Loucy (cell line): ENCODE measurements at regions not wholly inside any gene's neighbourhood (a gene's known extent, or its start where the extent isn't known, plus 50 kb on each side); places are given as distances from the start of the nearest gene placed in this dataset.

Experiments used
- EZH2phosphoT487 ChIP-seq: fragments of 200-600 bp; IDR thresholded peaks from 2 replicates; pipeline ENCODE4 v1.6.1; 2018; ENCODE audit warnings: antibody characterized with exemption, mild to moderate bottlenecking, moderate library complexity, borderline replicate concordance
- TF ChIP-seq, protein P1 (sequence below): fragments of 200-600 bp; sonication (generic); conservative IDR thresholded peaks from 2 replicates; pipeline ENCODE4 v1.5.1; 2014; ENCODE audit warnings: mild to moderate bottlenecking, antibody characterized with exemption, low read length

- TF ChIP-seq, protein P1, sequence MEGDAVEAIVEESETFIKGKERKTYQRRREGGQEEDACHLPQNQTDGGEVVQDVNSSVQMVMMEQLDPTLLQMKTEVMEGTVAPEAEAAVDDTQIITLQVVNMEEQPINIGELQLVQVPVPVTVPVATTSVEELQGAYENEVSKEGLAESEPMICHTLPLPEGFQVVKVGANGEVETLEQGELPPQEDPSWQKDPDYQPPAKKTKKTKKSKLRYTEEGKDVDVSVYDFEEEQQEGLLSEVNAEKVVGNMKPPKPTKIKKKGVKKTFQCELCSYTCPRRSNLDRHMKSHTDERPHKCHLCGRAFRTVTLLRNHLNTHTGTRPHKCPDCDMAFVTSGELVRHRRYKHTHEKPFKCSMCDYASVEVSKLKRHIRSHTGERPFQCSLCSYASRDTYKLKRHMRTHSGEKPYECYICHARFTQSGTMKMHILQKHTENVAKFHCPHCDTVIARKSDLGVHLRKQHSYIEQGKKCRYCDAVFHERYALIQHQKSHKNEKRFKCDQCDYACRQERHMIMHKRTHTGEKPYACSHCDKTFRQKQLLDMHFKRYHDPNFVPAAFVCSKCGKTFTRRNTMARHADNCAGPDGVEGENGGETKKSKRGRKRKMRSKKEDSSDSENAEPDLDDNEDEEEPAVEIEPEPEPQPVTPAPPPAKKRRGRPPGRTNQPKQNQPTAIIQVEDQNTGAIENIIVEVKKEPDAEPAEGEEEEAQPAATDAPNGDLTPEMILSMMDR = no peak
- TF ChIP-seq EZH2phosphoT487 = no peak
These were observed 663.0 kb upstream of the AGA start for GRCh38 chr4:178105242-178105641.
